KBM-7 (cell line): ENCODE measurements at regions not wholly inside any gene's neighbourhood (a gene's known extent, or its start where the extent isn't known, plus 50 kb on each side); places are given as distances from the start of the nearest gene placed in this dataset.

ENCODE experiments used
- DNase-seq: peaks from one replicate; pipeline ENCODE4 v3.0.0-alpha.2; 2015
- in situ Hi-C: fragments of 300-500 bp; cut with MboI; formaldehyde crosslinking; loops from 2 replicates; pipeline ENCODE4 v1.14.3; 2020; ENCODE audit warnings: low sequenced_read_pairs, low pct_unique_long_range_greater_than_20kb, mixed read lengths

DNA sequence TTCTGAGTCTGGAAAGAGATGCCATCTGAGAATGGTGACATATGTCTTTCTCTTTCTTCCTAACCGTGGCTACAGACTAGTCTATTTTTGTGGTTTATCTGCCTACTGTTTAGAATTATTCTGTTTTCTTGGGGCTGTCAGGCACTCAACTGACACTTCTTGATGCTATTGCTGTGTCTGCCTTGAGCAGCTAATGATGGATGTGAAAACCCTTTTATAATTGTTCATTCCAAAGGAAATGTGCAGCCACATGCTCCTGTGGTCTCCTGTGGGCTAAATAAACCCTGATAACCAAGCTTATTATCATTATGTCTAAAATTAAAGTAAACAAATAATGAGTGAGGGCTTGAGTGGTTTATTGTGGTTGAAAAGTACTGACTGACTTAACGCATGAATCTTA lies 52.7 kb upstream of the CXADR start:
- in situ Hi-C loops, result no loop called here
- DNase-seq, result no peak

DNA sequence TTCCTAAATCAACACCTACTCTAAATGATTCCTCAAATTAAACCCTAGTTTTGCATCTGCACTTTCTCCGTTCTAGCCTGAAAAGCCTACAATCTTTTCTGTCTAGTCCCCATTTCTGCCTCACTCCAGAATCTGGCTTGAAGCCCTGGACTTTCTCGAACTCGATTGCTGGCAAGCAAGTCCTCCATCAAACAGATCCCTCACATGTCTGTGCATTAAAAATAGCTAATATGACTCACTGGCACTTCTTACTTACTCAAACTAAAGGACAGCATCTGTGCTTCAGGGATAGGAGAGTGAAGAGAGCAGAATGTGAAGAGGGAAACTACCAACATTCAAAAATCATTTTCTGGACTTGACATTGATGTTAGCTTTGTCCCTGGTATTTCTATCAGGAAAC lies 51.8 kb upstream of the CXADR start:
- DNase-seq, result no peak
- in situ Hi-C loops, result no loop called here

DNA sequence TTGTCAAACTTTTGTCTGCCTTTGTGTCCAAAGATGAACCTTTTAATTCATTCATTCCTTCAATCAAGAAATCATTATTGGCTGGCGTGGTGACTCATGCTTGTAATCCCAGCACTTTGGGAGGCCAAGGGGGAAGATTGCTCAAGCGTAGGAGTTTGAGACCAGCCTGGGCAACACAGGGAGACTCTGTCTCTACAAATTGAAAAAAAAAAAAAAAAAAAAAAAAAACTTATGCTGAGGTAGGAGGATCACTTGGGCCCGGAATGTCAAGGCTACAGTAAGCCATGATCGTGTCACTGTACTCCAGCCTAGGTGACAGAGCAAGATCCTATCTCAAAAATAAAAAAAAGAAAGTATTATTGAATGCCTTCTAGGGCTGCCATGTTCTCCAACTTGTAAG lies 51.3 kb upstream of the CXADR start:
- in situ Hi-C loops, result no loop called here
- no peak for DNase-seq

DNA sequence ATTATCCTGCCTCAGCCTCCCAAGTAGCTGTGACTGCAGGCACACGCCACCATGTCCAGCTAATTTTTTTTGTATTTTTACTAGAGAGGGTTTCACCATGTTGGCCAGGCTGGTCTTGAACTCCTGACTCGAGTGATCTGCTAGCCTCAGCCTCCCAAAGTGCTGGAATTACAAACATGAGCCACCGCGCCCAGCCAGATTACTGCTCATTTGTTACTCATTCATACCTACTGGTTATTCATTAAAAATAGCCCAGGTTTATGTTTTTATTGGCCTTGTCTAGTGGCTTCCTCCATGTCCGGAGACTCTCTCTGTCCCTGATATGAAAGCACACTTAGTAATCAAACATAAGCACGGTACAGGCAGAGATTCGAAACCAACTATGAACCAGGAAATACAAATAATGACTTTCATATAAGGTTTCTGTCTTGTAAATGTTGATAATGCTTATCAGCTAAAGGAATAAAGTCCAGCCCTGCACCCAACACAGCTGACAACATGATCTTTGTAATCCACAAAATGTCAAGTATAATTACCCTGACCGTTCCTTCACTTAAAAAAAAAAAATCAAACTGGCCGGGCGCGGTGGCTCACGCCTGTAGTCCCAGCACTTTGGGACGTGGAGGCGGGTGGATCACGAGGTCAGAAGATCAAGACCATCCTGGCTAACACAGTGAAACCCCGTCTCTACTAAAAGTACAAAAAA lies 50.4 kb upstream of the CXADR start:
- no peak for DNase-seq
- in situ Hi-C loops, result no loop called here
